IMR-90 (cell line): ENCODE measurements at regions not wholly inside any gene's neighbourhood (a gene's known extent, or its start where the extent isn't known, plus 50 kb on each side); places are given as distances from the start of the nearest gene placed in this dataset.

ENCODE experiments used
- CEBPB ChIP-seq: IDR thresholded peaks from 2 replicates; pipeline ENCODE4 v1.6.1; 2012; ENCODE audit warnings: low read depth, low read length, improper control_type of control experiment
- CHD1 ChIP-seq: IDR thresholded peaks from 2 replicates; pipeline ENCODE4 v1.6.1; 2012; ENCODE audit warnings: low read depth, low read length, improper control_type of control experiment
- FOS ChIP-seq: fragments of 150-350 bp; IDR thresholded peaks from 2 replicates; pipeline ENCODE4 v1.6.1; 2016; ENCODE audit warnings: low read depth, low read length
- MAFK ChIP-seq: IDR thresholded peaks from 2 replicates; pipeline ENCODE4 v1.6.1; 2012; ENCODE audit warnings: low read depth, low read length, improper control_type of control experiment
- MAZ ChIP-seq: IDR thresholded peaks from 2 replicates; pipeline ENCODE4 v1.6.1; 2012; ENCODE audit warnings: low read depth, mild to moderate bottlenecking, low read length, improper control_type of control experiment, moderate library complexity, borderline replicate concordance
- POLR2A ChIP-seq: IDR thresholded peaks from 2 replicates; pipeline ENCODE4 v1.6.1; 2012; ENCODE audit warnings: mild to moderate bottlenecking, low read depth, low read length
- RAD21 ChIP-seq: IDR thresholded peaks from 2 replicates; pipeline ENCODE4 v1.6.1; 2012; ENCODE audit warnings: low read length, improper control_type of control experiment
- RCOR1 ChIP-seq: IDR thresholded peaks from 2 replicates; pipeline ENCODE4 v1.6.1; 2012; ENCODE audit warnings: mild to moderate bottlenecking, low read length, improper control_type of control experiment; ENCODE audit not compliant: insufficient replicate concordance
- RFX5 ChIP-seq: IDR thresholded peaks from 2 replicates; pipeline ENCODE4 v1.8.0; 2012; ENCODE audit warnings: low read depth, mild to moderate bottlenecking, low read length, moderate library complexity
- USF2 ChIP-seq: fragments of 150-350 bp; IDR thresholded peaks from 2 replicates; pipeline ENCODE4 v1.6.1; 2017; ENCODE audit warnings: mild to moderate bottlenecking, antibody characterized with exemption, low read length, low read depth
- TF ChIP-seq, protein P1 (sequence below): conservative IDR thresholded peaks from 2 replicates; pipeline ENCODE4 v1.5.1; 2012; ENCODE audit warnings: mild to moderate bottlenecking, low read depth, low read length, improper control_type of control experiment

DNA sequence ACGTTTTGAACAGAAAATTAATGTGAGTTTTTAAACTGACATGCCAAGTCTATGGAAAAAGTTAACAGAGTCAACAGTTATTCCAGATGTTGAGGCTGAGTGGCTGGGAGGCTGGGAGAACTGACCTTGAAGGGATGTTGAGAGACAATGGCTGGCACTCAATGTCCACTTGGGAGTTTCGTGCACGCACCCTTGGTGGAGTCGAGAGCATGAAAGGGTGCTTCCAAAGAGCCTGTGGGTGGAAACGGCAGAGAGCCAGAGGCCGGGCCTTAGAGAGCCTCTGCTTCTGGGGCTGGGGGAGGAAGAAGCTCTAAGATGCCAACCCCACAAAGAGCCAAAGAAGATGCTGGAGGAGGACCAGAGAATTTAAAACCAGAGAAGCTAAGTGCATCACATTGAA lies 63.4 kb upstream of the L3MBTL4 start:
- TF ChIP-seq, protein P1, sequence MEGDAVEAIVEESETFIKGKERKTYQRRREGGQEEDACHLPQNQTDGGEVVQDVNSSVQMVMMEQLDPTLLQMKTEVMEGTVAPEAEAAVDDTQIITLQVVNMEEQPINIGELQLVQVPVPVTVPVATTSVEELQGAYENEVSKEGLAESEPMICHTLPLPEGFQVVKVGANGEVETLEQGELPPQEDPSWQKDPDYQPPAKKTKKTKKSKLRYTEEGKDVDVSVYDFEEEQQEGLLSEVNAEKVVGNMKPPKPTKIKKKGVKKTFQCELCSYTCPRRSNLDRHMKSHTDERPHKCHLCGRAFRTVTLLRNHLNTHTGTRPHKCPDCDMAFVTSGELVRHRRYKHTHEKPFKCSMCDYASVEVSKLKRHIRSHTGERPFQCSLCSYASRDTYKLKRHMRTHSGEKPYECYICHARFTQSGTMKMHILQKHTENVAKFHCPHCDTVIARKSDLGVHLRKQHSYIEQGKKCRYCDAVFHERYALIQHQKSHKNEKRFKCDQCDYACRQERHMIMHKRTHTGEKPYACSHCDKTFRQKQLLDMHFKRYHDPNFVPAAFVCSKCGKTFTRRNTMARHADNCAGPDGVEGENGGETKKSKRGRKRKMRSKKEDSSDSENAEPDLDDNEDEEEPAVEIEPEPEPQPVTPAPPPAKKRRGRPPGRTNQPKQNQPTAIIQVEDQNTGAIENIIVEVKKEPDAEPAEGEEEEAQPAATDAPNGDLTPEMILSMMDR, result no peak
- TF ChIP-seq RAD21, result no peak
- TF ChIP-seq POLR2A, result no peak
- no peak for TF ChIP-seq MAFK
- no peak for TF ChIP-seq USF2
- no peak for TF ChIP-seq FOS
- TF ChIP-seq RFX5, result no peak
- TF ChIP-seq RCOR1, result no peak
- no peak for TF ChIP-seq CEBPB
- no peak for TF ChIP-seq CHD1
- no peak for TF ChIP-seq MAZ
